Neural crest cell (in vitro differentiated cells): ENCODE measurements at regions not wholly inside any gene's neighbourhood (a gene's known extent, or its start where the extent isn't known, plus 50 kb on each side); places are given as distances from the start of the nearest gene placed in this dataset.

Source experiments
- DNase-seq: peaks from one replicate; pipeline ENCODE4 v3.0.0; 2021; ENCODE audit warnings: low read depth, mixed read lengths, low spot score
- H3K27ac Mint-ChIP-seq: one replicate; pipeline ENCODE4 v1.8.0; 2021; ENCODE audit warnings: mild to moderate bottlenecking, mixed read lengths; ENCODE audit not compliant: unreplicated experiment
- H3K27me3 Mint-ChIP-seq: 2 replicates; pipeline ENCODE4 v1.8.0; 2021; ENCODE audit warnings: low read depth, mild to moderate bottlenecking, mixed read lengths
- H3K36me3 Mint-ChIP-seq: 2 replicates; pipeline ENCODE4 v1.8.0; 2021; ENCODE audit warnings: low read depth, mild to moderate bottlenecking, mixed read lengths
- H3K4me1 Mint-ChIP-seq: 2 replicates; pipeline ENCODE4 v1.8.0; 2021; ENCODE audit warnings: mixed read lengths
- H3K4me3 Mint-ChIP-seq: one replicate; pipeline ENCODE4 v1.8.0; 2021; ENCODE audit warnings: mild to moderate bottlenecking, mixed read lengths
- H3K9me3 Mint-ChIP-seq: 2 replicates; pipeline ENCODE4 v1.8.0; 2021; ENCODE audit warnings: mixed read lengths
- TF ChIP-seq, protein P1 (sequence below): fragments of 200-600 bp; sonication (generic); conservative IDR thresholded peaks from 2 replicates; pipeline ENCODE4 v1.5.0; 2021; ENCODE audit warnings: antibody characterized with exemption, mild to moderate bottlenecking

GRCh38 chr3:104788807-104789206 lies 577.9 kb upstream of the ALCAM start:
- TF ChIP-seq, protein P1, sequence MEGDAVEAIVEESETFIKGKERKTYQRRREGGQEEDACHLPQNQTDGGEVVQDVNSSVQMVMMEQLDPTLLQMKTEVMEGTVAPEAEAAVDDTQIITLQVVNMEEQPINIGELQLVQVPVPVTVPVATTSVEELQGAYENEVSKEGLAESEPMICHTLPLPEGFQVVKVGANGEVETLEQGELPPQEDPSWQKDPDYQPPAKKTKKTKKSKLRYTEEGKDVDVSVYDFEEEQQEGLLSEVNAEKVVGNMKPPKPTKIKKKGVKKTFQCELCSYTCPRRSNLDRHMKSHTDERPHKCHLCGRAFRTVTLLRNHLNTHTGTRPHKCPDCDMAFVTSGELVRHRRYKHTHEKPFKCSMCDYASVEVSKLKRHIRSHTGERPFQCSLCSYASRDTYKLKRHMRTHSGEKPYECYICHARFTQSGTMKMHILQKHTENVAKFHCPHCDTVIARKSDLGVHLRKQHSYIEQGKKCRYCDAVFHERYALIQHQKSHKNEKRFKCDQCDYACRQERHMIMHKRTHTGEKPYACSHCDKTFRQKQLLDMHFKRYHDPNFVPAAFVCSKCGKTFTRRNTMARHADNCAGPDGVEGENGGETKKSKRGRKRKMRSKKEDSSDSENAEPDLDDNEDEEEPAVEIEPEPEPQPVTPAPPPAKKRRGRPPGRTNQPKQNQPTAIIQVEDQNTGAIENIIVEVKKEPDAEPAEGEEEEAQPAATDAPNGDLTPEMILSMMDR = no peak
- Mint-ChIP-seq H3K4me3 (no peak overlapping the region), H3K27me3 (no peaks in the 10 kb centered on the region), H3K36me3 (peaks cover 4% of the 10 kb centered on the region), H3K27ac (no peak overlapping the region), H3K4me1 (peaks cover 30% of the 10 kb centered on the region), H3K9me3 (peaks cover 3% of the 10 kb centered on the region)
- no peak for DNase-seq

DNA sequence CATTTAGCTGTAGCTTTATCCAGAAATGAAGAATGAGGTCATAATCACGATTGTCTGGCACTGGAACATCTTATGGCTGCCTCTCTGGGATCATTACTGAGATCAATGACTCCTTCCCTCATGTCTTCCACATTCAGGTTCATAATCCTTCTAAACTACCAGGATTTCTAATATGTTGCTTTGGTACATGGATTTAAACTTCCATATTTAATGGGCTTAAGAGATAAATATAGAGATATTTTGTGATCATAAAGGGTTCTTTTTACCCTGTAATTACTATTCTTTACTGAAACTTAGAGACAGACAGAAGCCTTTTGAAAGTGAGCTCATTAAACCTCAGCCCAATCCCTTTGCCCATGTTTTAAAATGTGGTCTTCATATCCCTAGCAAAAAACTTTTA lies 575.4 kb upstream of the ALCAM start:
- Mint-ChIP-seq H3K27ac (peak overlapping the region; percentile 27), H3K4me3 (no peak overlapping the region), H3K9me3 (peaks cover 4% of the 10 kb centered on the region), H3K4me1 (peaks cover 23% of the 10 kb centered on the region), H3K27me3 (no peaks in the 10 kb centered on the region), H3K36me3 (no peaks in the 10 kb centered on the region)
- TF ChIP-seq, protein P1 = no peak
- DNase-seq = no peak

GRCh38 chr3:104796556-104796955 lies 570.2 kb upstream of the ALCAM start:
- no peak for DNase-seq
- no peak overlapping the region for H3K4me3 Mint-ChIP-seq
- peaks cover 2% of the 10 kb centered on the region for H3K9me3 Mint-ChIP-seq
- no peak overlapping the region for H3K27ac Mint-ChIP-seq
- no peaks in the 10 kb centered on the region for H3K36me3 Mint-ChIP-seq
- TF ChIP-seq, protein P1 = no peak
- no peaks in the 10 kb centered on the region for H3K27me3 Mint-ChIP-seq
- peaks cover 10% of the 10 kb centered on the region for H3K4me1 Mint-ChIP-seq

- no peak for DNase-seq
- Mint-ChIP-seq H3K27me3 (no peaks in the 10 kb centered on the region), H3K27ac (no peak overlapping the region), H3K4me3 (no peak overlapping the region), H3K9me3 (peaks cover 3% of the 10 kb centered on the region), H3K4me1 (peaks cover 7% of the 10 kb centered on the region), H3K36me3 (no peaks in the 10 kb centered on the region)
- TF ChIP-seq, protein P1 = no peak
These were observed 561.7 kb upstream of the ALCAM start for GRCh38 chr3:104805042-104805441.

GRCh38 chr3:104805508-104805907 lies 561.2 kb upstream of the ALCAM start:
- H3K9me3 Mint-ChIP-seq = peaks cover 3% of the 10 kb centered on the region
- no peak overlapping the region for H3K27ac Mint-ChIP-seq
- no peak for DNase-seq
- H3K4me1 Mint-ChIP-seq = peaks cover 3% of the 10 kb centered on the region
- TF ChIP-seq, protein P1 = no peak
- H3K27me3 Mint-ChIP-seq = no peaks in the 10 kb centered on the region
- no peaks in the 10 kb centered on the region for H3K36me3 Mint-ChIP-seq
- H3K4me3 Mint-ChIP-seq = no peak overlapping the region

GRCh38 chr3:104810896-104811295 lies 555.8 kb upstream of the ALCAM start:
- TF ChIP-seq, protein P1 = no peak
- H3K27me3 Mint-ChIP-seq = no peaks in the 10 kb centered on the region
- no peak overlapping the region for H3K4me3 Mint-ChIP-seq
- no peak overlapping the region for H3K27ac Mint-ChIP-seq
- H3K36me3 Mint-ChIP-seq = no peaks in the 10 kb centered on the region
- H3K9me3 Mint-ChIP-seq = peaks cover 3% of the 10 kb centered on the region
- peaks cover 8% of the 10 kb centered on the region for H3K4me1 Mint-ChIP-seq
- DNase-seq = no peak
